NCI-H748 (cell line): ENCODE measurements at regions not wholly inside any gene's neighbourhood (a gene's known extent, or its start where the extent isn't known, plus 50 kb on each side); places are given as distances from the start of the nearest gene placed in this dataset.

Experiments used
- DNase-seq: peaks from one replicate; lab custom pipeline; 2025; ENCODE audit not compliant: unreplicated experiment; lab: John Stamatoyannopoulos, UW

GRCh38 chr5:82855893-82856550, 221.2 kb downstream of the TMEM167A start:
- no peak for DNase-seq

GRCh38 chr5:82854956-82855355, 222.2 kb downstream of the TMEM167A start:
- DNase-seq: no peak

DNA sequence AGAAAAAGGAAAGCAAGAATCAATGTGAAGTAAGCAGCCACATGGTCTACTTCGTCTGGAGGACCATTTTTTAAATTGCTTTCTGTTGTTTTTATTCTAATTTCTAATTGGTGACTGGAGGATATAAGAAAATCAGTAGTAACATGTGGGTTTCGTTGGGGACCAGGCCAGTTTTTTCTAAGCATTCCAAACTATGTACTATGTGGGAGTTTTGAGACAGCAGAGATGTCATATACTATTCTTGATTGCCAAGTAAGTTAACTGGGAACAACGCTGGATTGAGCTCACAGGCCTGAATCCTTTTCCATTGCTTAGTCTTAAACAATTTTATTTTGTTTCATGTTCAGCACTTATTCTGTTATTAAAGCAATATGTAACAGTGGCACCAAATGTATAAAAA, 225.7 kb downstream of the TMEM167A start:
- DNase-seq: no peak

DNA sequence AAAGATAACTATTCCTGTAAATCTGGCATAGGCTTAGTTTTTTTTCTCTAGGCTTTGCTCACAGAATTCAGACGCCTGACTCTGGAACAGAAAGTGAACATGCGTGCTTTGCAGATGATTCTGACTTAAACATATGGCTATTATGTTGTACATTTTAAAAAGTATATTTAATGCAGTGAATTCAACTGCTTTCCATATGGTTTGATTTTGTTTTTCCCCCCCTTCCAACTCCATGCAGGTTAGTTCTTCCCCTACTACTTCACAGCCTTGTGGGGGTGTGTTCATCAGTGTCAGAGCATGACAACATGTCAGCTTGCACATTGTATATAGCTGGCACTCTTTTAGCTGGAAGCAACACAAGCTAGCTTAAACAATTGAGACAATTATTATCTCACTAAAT, 226.8 kb downstream of the TMEM167A start:
- no peak for DNase-seq

DNA sequence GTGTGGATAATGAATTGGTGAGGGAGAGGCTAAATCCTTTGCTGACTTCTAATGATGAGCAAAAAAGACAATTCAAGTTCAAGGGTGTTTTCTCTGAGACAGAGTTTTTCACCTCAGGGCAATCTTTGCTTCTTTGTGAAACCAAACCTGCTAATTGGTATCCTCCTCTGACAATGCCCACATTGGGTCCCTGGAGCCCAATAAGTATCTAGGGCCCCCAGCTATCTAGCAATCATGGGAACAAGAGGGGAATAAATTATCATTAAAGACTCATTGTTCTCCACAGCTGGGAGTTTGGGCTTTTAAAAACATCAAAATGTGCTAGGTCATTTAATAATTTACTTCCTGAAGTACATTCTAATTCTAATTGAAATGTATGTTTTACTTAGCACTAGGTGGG, 227.3 kb downstream of the TMEM167A start:
- DNase-seq: peak; percentile 59

DNA sequence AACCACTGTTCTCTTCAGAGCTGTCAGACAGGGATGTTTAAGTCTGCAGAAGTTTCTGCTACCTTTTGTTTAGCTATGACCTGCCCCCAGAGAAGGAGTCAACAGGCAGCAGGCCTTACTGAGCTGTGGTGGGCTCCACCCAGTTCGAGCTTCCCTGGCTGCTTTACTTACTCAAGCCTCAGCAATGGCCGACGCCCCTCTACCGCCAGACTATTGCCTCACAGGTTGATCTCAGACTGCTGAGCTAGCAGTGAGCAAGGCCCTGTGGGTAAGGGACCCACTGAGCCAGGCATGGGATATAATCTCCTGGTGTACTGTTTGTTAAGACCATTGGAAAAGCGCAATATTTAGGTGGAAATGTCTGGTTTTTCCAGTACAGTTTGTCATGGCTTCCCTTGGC, 229.6 kb downstream of the TMEM167A start:
- no peak for DNase-seq

DNA sequence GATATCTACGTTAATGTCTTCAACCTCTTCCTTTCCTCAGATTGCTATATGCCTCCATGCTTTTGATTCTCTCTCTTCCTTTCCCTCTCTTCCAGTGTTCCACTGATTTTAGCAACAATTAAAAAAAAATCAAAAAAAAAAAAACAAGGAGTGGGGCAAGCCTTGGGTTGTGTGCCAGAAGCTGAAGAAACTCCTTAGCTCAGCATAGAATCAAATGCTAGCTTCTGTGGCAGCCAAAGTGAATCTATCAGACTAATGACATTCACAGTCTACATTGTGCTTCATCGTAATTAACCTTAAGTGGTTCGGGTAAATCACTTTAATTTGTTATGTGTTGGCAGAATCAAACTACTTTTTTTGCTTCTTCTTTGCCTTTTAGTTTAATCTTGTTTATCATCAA, 237.3 kb downstream of the TMEM167A start:
- DNase-seq: no peak

DNA sequence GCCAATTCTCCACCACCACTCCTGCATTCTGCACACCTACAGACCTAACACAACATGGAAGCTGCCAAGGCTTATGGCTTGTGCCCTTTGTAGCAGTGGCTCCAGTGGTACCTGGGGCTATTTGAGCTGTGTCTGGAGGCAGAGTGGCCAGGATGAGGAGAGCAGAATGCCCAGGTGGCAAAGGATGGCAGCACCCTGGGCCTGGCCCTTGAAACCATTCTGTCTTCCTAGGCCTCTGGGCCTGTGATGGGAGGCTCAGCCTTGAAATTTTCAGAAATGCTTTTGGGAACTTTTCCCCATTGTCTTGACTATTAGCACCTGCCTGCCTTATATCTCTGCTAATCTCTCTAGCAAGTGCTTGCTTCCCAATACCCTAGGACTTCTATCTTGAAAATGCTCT, 241.7 kb downstream of the TMEM167A start:
- DNase-seq: no peak

DNA sequence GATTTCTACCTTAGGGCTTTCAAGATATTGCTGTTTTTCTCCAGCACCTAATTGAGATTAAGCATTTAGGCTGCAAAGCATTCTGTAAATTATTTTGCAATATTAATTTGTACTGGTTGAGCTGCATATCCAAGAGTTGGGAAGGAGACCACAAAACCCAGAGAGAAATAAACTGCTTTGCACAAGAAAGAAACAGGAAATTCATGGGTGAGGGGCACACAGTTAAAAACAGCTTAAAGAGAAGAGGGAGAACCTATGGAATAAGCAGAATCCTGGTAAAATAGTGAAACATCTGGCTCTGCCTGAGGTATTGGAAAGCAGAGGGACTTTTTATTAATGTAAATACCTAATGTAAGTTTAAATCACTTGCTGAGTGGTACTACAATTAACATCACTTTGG, 243.0 kb downstream of the TMEM167A start:
- DNase-seq: no peak

GRCh38 chr5:82833277-82833676, 243.9 kb downstream of the TMEM167A start:
- DNase-seq: no peak

- DNase-seq: no peak
These were observed 244.7 kb downstream of the TMEM167A start for GRCh38 chr5:82832445-82832844.

GRCh38 chr5:82828211-82828610, 249.0 kb downstream of the TMEM167A start:
- DNase-seq: no peak

DNA sequence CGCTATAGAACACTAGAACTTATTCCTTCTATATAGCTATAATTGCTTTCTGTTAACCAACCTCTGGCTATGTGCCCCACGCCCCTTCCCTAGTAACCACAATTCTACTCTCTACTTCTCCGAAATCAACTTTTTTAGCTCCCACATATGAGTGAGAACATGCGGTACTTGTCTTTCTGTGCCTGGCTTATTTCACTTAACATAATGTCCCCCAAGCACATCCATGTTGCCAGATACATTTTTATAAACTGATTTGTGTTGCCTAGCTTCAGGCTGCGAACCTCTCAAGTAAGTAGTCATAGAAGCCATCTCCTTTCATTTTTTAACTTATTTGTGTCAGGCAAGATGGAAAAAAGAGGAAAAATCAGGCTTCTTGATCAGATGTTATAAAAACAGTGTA, 249.5 kb downstream of the TMEM167A start:
- no peak for DNase-seq

DNA sequence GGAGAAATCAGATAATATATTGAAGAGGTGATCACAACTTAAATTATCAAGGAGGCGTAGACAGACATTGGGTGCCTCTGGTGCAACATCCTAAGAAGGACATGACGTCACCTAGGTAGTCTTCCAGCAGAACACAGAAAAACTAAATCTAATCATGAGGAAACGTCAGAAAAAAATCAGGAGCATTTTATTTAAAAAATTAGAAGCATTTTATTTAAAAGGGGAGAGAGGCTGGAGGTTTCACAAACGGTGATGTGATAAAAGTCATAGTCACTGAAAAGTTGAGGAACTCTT, 254.6 kb downstream of the TMEM167A start:
- DNase-seq: no peak

- peak; percentile 34 for DNase-seq
These were observed 255.2 kb downstream of the TMEM167A start for GRCh38 chr5:82821846-82822633.

DNA sequence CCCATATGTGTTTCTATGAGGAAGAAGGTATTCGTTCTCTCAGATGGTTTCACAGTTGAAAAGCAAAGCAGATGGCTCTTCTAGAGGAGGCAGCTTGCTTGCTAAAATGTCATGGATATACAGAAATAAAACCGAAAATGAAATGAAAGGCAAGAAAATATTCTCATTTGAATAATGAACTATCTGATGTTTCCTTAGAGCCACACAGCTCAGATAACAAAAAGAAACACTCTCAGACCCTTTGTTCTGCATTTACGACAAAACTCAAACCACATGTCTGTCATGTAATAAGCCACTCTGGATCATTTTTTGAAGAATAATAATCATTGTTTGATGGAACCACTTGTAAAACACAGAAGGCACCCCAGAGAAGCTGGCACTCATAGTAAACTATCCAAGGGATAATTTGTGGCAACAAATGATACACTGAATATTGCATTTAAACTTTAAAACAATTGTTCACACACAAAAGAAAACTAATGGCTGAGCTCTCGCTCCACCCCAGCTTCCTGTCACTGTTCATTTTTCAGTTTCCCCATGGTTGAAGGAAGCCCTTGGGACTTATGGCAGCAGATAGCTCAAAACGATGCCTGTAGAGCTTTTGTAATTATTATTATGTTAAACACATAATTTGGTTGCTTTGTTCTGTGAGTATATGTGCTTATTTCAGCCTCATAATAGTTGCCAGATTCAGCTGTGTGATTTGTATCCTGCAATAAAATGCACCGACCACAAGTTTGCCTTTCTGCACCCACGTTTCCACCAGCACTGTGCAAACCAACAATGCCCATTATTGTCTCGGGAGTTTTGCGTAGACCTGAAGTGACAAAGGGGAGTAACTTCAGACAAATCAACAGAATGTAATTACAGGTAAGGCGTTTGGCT, 256.0 kb downstream of the TMEM167A start:
- DNase-seq: peak; percentile 75

DNA sequence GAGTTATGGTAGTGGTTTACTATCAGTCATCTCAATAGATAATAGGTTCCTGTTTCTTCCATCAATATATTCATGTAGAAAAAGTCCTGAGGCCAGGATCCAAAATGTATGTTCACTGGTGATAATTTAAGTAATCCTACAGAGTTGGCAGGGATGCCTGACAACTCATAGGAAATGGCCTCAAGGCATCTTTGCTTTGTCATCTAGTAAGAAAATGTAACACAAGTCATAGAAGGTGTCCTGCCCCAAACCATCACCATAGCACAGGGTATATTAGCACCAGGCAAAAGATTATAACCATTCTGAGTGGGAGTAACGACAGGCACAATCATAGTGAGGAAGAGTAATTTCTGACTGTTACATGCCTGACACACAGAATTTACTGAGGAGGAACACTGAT, 257.0 kb downstream of the TMEM167A start:
- DNase-seq: no peak

- DNase-seq: no peak
These were observed 259.1 kb downstream of the TMEM167A start for GRCh38 chr5:82817897-82818676.

GRCh38 chr5:82816926-82817325, 260.3 kb downstream of the TMEM167A start:
- DNase-seq: no peak

DNA sequence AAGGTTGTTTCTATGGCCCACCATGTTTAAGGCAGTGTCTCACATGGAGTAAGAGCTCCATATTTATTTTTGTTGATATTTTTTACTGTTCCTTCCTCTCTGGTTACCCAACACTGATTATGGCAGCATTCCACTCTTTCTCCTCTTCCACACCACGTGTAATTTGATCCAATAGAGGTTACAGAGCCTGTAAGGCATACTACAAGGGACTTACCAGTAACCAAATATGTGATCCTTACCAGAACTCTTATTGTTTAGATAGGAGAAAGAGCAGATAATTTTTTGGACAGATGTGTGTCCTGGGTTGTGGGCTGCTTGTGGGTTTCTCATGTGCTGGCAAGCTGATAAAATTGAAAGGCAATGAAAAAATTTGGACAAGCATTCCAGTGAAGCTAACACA, 261.3 kb downstream of the TMEM167A start:
- peak; percentile 11 for DNase-seq

DNA sequence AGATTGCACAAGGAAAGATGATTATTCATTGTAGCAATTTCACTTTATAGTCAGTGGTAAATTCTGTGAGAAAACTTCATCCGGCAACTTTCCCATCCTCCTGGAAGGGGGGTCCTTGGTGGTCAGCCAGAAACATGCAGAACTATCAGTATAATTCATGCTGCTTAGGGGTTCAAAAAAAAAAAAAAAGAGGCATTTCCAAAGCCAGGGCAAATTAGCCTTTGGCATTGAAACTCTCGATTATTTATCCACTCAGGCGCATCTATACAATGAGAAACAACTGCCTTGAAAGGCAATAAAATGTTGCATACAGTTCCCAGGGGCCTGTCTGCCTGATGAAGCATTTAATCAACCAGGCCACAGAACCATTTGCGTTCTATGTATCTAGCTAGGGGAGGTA, 263.3 kb downstream of the TMEM167A start:
- DNase-seq: peak; percentile 14
